HG03460 (cell line): ENCODE measurements at regions not wholly inside any gene's neighbourhood (a gene's known extent, or its start where the extent isn't known, plus 50 kb on each side); places are given as distances from the start of the nearest gene placed in this dataset.
"Not testable (repeated sequence)": the region's sequence is repeated elsewhere in the genome, so short reads cannot be mapped to it uniquely, and the experiment has no call there.

Experiments used
- ATAC-seq: cut with Tn5 transposase; IDR thresholded peaks from one replicate; pipeline ENCODE4 v1.9.1; 2021; ENCODE audit not compliant: unreplicated experiment

- no peak for ATAC-seq
These were observed 50.5 kb upstream of the CD99 start for GRCh38 chrX:2640436-2641150.

DNA sequence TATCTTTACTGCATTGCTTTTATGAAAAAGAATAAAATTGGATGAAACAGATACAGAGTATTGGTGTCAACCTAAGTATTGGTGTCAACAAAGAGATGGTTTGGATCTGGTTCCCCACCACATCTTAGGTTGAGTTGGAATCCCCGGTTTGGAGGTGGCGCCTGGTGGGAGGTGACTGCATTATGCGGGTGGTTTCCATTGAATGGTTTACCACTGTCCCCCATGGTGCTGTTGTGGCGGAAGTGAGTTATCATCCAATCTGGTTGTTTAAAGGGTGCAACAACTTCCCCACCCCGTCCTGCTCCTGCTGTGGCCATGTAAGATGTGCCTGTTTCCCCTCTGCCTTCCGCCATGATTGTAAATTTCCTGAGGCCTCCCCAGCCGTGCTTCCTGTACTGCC lies 52.8 kb upstream of the CD99 start:
- no peak for ATAC-seq

- no peak for ATAC-seq
These were observed 55.8 kb upstream of the CD99 start for GRCh38 chrX:2635342-2635741.

DNA sequence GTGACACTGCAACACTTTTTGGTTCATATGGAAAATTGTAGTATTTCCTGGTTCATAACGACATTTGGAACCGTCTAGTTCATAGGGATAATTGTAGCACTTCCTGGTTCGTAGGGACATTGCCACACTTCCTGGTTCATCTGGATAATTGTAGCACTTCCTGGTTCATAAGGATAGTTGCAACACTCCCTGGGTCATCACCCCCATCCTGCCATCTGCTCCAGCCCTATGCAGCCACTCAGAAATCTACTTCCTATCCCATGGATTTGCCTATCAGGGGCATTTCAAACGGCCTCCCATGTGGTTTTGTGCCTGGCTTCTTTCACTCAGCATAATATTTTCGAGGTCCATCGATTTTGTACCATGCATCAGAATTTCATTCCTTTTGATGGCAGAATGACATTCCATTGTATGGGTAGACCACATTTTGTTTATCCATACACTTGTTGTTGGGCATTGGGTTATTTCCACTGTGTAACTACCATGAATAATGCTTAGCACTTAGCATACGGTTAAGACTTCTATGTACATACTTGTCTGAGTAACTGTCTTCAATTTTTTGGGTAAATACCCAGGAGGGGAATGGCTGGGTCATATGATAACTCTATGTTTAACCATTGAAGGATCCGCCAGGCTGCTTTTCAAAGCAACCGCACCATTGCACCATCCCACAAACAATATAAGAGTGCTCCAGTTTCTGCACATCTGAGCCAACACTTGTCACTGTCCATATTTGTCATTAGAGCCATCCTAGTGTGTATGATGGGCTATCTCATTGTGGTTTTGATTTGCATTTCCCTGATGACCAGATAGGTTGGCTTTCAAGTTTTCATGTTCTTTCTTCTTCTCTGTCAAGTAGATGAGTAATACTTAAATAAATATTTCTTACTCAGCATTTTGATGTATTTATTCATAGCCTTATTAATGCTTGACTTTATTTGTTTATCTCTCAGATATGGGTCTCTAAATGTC lies 58.3 kb upstream of the CD99 start:
- ATAC-seq = peak; percentile 46

- no peak for ATAC-seq
These were observed 59.2 kb upstream of the CD99 start for GRCh38 chrX:2631743-2632532.

DNA sequence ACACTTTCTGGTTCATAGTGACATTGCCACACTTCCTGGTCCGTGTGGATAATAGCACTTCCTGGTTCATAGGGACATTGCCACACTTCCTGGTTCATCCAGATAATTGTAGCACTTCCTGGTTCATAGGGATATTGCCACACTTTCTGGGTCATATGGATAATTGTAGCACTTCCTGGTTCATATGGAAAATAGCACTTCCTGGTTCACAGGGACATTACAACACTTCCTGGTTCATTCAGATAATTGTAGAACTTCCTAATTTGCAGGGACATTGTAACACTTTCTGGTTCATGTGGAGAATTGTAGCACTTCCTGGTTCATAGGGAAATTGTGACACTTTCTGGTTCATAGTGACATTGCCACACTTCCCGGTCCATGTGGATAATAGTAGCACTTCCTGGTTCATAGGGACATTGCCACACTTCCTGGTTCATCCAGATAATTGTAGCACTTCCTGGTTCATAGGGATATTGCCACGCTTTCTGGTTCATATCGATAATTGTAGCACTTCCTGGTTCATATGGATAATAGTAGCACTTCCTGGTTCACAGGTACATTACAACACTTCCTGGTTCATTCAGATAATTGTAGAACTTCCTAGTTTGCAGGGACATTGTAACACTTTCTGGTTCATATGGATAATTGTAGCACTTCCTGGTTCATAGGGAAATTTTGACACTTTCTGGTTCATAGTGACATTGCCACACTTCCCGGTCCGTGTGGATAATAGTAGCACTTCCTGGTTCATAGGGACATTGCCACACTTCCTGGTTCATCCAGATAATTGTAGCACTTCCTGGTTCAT lies 60.0 kb upstream of the CD99 start:
- not testable (repeated sequence) for ATAC-seq

DNA sequence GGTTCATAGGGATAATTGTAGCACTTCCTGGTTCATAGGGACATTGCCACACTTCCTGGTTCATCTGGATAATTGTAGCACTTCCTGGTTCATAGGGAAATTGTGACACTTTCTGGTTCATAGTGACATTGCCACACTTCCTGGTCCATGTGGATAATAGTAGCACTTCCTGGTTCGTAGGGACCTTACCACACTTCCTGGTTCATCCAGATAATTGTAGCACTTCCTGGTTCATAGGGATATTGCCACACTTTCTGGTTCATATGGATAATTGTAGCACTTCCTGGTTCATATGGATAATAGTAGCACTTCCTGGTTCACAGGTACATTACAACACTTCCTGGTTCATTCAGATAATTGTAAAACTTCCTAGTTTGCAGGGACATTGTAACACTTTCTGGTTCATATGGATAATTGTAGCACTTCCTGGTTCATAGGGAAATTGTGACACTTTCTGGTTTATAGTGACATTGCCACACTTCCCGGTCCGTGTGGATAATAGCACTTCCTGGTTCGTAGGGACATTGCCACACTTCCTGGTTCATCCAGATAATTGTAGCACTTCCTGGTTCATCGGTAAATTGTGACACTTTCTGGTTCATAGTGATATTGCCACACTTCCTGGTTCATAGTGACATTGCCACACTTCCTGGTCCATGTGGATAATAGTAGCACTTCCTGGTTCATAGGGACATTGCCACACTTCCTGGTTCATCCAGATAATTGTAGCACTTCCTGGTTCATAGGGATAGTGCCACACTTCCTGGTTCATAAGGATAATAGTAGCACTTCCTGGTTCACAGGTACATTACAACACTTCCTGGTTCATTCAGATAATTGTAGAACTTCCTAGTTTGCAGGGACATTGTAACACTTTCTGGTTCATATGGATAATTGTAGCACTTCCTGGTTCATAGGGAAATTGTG lies 60.8 kb upstream of the CD99 start:
- not testable (repeated sequence) for ATAC-seq

DNA sequence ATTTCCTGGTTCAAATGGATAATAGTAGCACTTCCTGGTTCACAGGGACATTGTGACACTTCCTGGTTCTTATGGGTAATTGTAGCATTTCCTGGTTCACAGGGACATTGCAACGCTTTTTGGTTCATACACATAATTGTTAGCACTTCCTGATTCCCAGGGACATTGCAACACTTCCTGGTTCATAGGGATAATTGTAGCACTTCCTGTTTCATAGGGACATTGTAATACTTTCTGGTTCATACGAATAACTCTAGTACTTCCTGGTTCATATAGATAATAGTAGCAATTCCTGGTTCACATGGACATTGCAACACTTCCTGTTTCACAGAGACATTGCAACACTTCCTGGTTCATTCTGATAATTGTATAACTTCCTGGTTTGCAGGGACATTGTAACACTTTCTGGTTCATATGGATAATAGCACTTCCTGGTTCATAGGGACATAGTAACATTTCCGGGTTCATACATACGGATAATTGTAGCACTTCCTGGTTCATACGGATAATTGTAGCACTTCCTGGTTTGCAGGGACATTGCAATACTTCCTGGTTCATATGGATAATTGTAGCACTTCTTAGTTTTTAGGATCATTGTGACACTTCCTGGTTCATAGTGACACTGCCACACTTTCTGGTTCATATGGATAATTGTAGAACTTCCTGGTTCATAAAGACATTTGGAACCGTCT lies 61.6 kb upstream of the CD99 start:
- no peak for ATAC-seq

DNA sequence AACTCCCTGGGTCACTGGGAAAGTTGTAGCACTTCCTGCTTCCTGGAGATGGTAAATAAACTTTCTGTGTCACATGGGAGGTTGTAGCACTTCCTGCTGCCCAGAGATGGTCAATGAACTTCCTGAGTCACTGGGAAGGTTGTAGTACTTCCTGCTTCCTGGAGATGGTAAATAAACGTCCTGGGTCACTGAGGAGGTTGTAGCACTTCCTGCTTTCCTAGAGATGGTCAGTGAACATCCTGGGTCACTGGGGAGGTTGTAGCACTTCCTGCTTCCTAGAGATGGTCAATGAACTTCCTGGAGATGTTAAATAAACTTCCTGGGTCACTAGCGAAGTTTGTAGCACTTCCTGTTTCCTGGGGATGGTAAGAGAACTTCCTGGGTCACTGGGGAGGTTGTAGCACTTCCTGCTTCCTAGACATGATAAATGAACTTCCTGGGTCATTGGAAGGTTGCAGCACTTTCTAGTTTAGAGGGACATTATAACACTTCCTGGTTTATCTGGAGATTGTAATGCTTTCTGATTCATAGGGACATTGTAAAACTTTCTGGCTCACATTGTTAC lies 62.3 kb upstream of the CD99 start:
- ATAC-seq = no peak

GRCh38 chrX:2627272-2627867 lies 63.7 kb upstream of the CD99 start:
- ATAC-seq = peak; percentile 62

GRCh38 chrX:2626750-2627149 lies 64.3 kb upstream of the CD99 start:
- no peak for ATAC-seq

DNA sequence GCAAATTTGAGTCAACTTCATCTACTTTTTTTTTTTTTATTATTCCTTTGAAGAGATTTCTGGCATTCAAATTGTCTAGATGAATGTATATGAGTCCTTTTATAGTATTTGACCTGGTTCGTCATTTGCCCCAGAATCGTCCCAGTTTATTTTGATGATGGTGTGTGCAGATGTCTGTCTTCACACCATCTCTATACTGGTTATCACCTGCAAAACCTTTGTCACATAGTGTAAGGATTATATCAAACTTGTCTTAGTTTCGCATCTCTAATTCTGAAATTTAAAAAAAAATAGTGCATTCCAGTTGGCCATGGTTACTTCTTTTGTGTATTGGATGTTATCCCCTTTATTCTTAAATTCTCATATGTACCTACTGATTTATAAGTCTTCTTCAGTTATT lies 70.5 kb upstream of the CD99 start:
- ATAC-seq = no peak

DNA sequence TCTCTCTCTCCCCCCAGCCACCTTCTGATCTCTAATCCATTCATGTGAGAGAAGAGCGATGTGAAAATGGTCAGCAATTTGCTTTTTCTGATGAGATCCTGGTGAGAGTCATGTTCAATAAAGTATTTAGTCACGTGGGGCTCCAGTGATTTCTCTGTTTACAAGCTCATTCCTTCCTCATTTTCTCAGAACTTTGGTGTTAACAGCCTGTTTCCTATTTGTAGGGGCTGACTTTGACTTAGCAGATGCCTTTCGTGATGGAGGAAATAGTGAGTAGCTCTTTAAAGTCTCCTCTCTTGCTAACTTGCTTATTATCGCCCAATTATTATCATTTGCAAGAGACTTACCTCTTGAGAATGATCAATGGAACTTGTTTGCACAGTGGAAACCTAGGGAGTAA lies 72.6 kb upstream of the CD99 start:
- ATAC-seq = no peak

- no peak for ATAC-seq
These were observed 76.2 kb upstream of the CD99 start for GRCh38 chrX:2614911-2615310.

- ATAC-seq = no peak
These were observed 80.6 kb upstream of the CD99 start for GRCh38 chrX:2610246-2611170.

GRCh38 chrX:2609431-2610238 lies 81.5 kb upstream of the CD99 start:
- peak; percentile 2 for ATAC-seq
